ENCODE measurements at regions not wholly inside any gene's neighbourhood (a gene's known extent, or its start where the extent isn't known, plus 50 kb on each side); places are given as distances from the start of the nearest gene placed in this dataset.

DNA sequence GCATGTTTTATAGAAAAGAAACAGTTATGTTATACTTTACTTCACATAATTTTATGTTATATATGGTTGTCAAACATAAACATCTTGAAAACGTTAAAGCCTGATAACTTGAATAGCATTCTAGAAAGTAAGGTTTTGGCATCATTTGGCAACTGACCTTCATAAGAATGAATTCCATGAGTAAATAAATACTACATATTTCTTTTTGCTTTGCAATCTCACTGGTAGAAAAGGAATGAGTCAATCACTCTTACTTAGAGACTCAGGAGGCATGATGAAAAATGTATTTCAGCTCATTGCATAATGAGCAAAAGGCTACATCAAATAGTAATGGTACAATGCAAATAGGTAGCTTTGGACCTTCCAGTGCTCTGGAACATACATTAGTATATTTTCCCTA is 1381.9 kb downstream of the EFNB2 start:
- no peak for DNase-seq

DNA sequence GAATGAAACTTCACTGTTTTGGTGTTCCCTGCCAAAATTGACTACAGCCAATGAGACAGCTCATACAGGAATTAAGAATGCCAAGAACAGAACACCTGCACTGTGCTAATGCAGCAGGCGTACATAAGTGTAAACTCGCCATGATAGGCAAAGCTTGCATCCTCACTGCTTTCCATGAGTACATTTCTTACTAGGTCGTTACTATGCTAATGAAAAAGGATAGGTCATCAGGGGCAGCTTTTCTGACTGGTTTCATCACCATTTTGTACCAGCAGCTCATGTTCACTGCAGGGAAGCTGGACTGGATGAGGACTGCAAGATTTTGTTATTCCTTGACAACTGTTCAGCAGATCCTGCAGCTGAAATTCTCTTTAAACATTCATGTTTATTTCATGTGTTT is 1383.8 kb downstream of the EFNB2 start:
- no peak for DNase-seq

DNA sequence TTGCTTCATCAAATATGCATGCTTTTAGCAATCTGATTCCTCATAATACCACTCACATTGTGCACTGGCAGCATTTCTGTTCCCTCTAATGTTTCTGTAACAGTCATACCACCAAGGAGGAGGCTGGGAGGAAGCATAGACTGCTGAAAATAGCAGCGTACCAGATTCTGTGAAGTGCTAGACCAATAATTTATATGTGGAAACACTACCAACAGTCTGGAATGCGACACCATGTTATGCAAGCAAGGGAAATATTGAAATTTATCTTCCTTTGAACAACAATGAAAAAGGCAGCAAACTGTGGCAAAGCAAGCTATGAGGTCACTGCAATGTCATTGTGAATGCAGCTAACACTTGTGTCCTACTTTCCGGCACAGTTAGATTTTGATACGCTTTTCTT is 1388.0 kb downstream of the EFNB2 start:
- DNase-seq, result no peak

DNA sequence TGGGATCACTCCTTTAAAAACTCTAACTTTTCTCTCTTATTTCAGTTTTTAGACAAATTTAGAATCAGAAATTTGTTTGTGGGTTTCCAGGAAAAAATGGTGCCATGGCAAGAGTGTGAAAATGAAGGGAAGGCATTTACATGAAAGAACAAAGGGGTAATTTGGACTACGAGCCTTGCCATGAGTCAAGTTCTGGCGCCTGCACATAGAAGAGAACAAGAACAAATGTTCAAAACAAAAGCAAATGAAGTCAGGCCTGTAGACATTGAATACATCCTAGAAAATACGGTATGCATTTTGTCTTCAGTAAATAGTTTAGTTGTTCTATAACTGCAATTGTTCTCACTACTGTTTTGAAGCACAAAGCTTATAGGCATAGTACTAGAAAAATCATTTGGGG is 1390.5 kb downstream of the EFNB2 start:
- no peak for DNase-seq

DNA sequence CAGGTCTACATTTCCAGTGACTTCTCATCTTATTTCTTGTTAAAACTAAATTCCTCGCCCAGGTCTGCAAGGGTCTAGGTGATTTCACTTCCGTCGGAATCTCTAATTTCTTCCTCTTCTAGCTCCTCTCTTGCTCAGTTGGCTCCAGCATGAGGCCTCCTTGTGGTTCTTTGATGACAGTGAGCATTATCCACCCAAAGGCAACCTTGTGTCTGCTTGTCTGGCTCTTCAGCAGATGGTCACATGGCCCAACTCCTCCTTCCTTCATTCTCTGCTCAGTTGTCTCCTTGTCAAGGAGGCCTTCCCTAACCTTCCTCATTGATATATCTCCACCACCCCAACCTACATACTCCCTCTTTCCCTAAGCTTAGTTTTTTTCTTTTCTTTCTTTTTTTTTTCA is 1391.4 kb downstream of the EFNB2 start:
- no peak for DNase-seq

DNA sequence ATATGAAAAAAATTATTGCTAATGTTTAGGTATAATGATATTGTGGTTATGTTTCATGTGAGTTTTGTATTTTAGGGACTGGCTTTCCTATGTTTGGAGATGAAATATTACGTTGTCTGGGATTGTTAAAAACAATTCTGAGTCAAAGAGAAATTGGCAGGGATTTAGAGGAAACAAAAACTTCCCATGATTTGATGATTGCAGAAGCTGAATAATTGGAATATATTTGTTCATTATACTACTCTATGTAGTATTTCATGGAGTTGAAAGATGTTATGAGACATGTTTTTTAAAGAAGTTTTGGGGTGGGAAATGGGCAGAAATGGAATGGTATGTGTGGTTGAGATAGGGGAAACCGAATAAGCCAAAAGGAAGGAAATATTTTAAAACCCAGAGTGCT is 1392.9 kb downstream of the EFNB2 start:
- no peak for DNase-seq

DNA sequence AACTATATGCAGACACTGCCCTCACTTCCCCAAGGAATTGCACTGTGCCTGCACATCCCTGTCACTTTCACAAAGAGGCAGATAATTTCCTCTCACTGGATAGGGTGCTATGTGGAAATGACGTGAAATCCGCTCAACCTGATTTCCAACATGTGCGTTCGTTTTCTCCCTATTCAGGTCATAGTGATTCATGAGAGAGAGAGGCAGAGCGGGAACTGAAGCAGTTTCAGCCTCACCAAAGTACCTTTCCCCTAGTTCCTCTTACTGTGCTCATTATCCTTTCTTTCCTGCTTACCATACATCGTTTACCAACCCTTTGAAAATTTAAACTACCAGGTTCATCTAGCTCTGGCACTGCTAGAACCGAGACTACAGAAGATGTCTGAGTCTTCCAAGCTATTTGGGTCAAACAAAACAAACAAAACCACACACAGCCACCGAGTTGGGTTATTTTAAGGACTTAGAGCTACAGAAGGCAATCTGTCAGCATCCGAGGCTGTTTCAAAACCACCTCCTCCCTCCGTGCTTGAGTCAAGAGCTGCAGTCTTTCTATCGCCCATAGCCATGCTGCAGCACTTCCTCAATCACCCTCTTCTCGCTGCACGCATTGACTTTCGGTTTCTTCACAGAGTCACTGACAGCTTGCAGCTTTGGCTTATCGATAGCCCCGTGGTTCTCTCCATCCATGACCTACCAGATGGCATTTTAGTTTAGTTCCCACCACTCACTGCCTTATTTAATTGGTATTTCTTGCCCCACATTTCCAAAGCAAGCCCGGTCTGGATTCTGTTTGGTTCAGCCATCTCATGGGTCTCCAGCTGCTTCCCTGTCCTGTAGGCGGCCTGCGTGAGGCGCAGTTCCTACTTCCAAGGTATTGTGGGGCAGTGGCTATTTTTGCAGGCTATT is 1395.8 kb downstream of the EFNB2 start:
- DNase-seq, result peak; percentile 19 to 79 (median 48)

DNA sequence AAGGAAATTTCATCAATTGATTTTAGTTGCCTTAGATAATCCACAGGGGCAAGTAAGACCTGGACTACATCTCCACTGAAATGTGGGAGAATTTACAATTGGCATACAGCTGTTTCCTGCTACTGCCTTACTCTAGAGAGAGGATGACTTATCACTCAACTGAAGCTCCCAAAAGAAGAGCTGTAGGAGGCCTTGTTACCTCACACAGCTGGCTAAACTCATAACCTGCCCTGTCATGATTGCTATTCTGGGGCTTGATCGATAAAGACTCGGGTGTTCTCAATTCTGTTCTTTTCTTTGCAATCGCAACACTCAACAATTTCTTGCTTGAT is 1396.4 kb downstream of the EFNB2 start:
- DNase-seq, result no peak

DNA sequence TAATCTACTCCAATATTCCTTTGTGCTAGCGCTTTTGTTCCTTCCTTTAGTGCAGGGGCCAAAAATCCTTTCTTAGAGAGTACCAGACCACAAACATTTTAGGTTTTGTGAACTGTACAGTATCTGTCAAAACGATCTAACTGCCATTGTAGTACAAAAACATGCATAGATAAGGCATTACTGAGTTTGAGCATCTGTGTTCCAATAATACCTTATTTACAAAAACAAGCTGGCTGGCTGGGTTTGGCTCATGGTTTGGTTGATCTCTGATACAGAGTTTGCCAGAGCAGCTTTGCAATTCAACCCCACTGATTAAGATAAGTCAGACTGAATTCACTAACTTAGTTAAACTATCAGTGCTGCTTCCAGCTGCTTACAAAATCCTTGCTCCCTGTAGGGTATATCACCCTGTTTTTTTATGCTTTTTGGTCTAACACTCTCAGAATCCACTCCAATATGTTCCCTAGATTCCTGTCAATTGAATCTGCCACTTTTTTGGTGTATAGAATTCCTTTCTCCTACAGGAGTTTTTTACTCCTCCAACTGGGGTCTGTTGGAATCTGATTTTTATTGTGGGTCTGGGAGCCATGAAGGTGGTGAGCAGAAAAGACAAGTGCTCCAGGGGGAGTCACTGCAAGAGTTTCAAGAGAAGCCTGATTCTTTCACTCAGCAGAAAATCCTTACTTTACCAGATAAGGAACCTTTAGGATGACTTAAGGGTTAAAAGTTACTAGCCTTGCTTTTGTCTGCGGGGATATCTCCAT is 1399.4 kb downstream of the EFNB2 start:
- no peak for DNase-seq

DNA sequence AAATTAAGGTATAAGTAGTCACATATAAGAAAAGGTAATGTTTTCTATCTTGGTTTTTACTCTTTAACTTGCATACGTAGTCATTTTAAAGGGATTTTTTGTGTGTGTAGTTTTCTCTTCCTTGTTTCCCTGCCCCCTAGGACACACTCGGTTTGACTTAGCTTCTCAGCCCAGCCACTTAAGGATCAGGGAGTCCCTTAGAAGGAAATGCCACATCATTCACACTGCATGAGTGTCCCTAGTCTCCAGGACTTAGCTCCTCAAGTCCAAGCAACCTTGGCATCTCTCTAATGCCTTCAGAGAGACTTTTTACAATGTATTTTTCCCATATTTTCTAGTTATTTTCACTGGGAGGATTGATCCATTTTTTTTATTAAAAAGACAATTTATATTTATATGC is 1407.7 kb downstream of the EFNB2 start:
- DNase-seq, result no peak

DNA sequence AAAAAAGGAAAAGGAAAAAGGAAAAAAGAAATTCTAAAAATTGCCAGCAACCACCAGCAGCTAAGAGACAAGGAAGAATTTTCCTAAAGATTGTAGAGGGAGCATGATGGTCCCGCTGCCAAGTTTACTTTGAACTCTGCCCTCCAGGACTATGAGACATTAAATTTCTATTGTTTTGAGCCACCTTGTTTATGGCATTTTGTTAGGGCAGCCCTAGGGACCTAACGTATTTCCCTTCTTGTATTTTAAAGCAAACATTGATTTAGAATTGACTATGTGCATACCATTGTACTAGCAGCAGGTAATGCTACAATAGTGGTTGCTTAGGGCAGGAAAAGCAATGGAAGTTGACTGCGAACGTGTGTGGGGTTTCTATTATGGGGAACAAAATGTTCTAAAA is 1414.2 kb downstream of the EFNB2 start:
- DNase-seq, result no peak

DNA sequence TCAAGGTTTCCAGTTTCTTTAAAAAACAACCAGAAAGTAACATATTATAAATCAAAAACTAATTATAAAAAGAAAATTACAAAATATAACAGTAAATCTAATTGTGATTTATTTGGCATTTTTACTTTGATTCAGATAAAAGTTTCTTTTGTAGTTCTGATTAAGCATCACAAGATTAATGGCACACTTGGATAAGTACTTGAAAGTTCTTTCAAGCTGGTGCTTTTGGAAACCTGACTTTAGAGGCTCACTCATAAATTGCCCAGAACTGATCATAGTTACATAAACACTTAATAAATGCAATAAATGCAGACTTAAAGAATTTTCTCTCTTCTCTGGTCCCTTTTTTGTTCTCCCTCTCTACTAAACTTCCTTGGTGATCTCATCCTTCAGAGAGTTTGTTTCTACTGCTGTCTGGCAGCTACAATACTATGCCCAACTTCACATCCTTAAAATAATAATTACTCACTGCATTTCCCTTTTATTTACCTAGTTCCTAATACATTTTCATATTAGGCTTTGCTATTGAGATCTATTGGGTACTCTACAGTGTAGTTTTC is 1417.0 kb downstream of the EFNB2 start:
- no peak for DNase-seq

DNA sequence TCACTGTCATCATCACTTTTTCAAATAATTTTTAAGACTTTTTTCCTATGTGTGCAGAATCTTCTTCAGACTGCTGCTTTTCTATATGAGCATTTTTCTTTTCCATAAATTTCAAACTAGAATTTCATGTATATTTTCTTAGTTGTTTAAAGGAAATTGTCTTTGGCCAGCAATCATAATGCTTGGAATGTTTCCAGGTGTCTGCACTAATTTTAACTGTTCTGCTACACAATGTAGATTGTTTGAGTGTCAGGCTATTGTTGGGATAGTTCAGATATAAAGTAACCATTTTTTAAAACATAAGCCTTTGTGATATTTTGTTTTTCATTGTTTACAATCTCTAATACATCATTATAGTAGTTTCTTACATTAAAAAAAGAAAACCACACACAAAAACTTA is 1418.5 kb downstream of the EFNB2 start:
- no peak for DNase-seq

DNA sequence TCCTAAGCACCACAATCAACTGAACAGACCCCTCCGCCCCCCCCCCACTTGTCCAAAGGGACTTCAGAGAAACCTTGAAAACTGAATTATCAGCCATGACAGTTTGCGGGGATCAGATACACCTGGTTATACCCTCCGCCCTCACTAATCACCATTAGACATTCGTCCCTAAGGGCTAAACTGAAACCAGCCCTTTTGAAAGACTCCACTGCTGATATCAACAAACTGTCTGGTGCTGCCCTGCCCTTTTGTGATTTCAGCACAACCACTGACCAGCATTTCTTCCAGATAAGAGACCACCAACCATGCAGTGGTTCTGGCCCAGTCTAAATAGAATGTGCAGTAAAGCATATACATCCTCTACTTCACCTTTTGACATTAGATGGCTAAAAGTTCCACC is 1422.9 kb downstream of the EFNB2 start:
- DNase-seq, result no peak

DNA sequence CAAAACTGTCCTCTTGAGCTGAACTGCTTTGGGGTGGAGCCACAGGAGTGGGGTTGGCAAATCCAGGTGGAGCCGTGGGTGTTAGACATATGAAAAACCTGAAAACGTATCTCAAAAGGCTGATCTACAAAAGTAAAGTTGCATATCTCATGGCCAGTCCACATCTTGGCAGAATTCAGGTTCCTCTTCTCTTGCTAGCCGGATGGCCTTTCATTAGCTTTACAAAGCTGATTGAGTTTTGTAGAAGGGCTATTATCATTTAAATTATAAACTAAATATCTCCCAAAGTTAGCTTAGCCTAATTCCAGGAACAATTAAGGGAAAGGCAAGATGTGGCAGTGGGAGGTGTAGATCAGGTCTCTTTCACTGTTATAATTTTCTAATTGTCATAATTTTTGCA is 1427.7 kb downstream of the EFNB2 start:
- DNase-seq, result no peak

DNA sequence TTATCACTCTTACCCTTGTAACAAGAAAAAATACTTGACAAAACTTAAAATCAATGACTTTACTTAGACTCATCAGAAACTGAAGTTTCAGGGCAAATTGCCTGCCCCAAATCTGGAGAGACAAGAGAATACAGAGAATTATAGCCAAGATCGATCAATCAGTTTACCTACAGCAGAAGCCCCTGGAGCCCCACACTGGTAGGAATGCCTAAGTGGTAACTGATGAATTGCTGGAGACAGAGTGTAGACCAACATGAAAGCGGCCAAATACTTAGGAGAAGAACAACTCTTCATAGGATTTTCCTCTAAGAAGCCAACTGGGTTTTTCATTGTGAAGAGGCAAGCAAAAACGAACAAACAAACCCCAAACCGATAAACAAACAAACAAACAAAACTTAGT is 1430.0 kb downstream of the EFNB2 start:
- DNase-seq, result no peak

DNA sequence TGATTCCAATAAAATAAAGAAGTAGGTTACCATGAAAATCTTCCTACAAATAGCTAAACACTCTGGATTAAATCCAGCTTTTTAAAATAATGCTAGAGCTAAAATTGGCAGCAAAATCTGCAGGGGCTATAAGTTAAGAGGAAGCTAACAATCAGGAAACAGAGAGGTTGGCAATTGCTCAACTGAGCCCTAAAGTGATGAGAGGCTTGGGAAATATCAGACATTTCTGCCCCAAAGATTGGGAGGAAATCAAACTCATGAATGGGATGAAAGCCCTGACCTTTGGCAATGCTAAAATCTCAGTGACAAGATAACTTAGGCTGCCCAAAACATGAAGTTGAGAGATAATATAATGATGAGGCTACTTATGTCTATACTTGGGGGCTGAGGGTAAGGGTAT is 1437.9 kb downstream of the EFNB2 start:
- DNase-seq, result no peak

DNA sequence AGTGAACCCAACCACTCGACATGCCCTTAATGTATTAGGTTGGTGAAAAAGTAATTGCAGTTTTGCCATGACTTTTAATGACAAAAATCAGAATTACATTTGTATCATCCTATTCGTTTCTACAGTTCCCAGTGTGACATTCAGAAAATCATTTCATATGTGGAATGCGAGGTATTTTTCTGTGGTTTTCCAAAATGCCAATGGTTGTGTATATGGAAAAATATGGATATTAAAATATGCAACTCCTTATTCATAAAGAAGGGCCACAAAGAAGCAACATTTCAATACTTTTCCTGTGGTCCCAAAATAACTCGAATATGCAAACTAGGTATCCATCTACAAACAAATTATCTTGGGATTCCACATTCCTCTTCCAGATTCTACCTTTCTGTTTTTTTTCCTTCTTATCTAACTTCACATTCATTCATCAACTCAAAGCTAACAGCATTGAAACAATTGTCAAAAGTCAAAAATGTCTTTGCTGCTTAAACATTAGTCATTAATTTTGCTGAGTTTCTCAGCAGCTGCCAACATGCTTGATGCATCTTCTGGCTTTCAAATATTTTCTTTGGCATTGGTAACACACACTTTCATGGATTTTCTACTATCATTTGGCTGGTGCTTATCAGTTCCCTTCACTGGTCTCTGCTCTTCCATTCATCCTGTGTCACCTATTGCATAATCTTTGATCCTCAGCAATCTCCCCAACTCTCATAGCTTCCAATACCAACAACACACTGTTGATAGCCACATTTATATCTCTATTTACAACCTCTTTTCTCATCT is 1445.4 kb downstream of the EFNB2 start:
- DNase-seq, result no peak

DNA sequence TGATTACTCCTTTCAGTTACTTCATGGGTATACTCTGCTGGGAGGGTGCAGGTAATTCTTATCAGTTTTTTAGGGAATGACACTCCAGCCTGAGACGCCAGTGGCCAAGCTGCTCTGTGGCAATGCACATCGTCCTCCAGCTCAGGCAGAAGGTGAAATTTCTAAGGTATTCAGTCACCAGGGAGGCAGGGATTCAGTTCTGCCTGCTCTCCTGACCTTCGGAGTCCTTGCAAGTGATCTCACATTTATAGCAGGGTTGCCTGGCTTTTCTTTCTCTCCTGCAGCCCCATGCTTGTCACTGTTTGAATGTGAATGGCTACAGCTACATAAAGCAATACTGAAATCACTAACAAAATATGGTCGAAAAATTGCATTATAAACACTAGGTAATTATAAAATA is 1447.5 kb downstream of the EFNB2 start:
- DNase-seq, result no peak

DNA sequence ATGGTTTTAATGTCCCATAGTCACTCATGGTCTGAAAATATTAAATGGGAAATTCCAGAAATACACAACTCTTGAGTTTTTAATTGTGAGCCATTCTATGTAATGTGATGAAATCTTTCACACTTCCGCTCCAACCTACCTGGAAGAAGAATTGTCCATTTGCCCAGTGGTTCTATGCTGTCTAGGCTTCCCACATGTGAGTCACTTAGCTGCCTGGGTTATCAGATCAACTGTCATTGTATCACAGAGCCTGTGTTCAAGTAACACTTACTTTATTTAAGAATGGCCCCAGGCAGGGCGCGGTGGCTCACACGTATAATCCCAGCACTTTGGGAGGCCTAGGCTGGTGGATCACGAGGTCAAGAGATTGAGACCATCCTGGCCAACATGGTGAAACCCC is 1450.5 kb downstream of the EFNB2 start:
- DNase-seq, result no peak

DNA sequence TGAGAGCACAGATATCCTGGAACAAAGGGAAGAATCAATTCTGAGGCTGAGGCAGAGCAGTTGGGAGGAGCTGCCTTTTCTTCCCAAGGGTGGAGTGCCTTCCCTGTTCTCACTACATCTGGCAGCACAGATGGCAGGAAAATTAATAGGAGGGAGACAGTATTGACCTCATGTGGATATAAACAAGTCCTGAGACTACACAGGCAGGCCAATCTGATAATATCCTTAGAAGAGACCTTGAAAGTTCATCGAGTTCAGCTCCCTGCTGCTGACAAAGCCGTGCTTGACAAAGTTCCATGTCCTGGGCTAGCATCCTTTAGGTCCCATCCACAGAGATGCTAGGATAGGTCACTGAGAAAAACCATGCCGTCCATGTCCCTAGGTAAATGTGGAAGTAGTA is 1451.5 kb downstream of the EFNB2 start:
- DNase-seq, result no peak

DNA sequence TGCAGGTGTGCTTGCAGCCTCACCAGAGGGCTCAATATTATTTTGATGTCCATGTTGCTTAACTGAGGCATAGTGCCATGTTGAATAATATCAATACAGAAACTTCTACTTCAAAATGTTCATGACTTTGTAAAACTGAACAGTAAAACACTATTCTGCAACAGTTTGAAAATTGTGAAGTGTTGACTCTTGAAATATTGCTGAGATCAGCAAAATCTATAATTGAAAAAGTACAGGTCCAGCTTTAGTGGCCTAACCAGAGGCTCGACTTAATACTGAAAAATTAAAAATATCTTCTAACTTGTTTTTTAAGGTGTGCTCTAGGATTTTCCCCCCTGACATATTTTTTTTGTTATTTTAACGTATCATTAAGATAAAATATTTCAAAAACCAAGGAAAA is 1460.7 kb downstream of the EFNB2 start:
- no peak for DNase-seq

DNA sequence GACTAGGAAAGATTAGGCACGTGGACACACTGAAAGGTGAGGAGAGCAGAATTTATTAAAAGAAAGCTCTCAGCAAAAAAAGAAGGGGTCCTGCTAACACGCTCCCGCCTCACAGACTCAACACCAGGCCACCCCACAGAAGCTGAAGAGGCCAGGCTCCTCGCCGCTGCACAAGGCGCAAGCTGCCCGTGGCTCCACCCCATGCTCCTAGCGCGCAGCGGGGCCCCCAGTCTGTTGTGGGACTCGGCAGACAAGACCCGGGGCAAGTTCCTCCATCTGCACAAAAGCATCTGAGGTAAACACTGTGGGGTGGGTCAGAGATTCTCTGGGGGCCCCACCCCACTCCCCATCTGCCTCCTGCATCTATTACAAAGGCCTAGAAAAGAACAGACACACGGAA is 1462.4 kb downstream of the EFNB2 start:
- no peak for DNase-seq

All from stimulated activated naive CD4-positive, alpha-beta T cell (primary cell).